Left hindlimb (tissue), 1 donor: ENCODE measurements at regions not wholly inside any gene's neighbourhood (a gene's known extent, or its start where the extent isn't known, plus 50 kb on each side); places are given as distances from the start of the nearest gene placed in this dataset.

Experiments used
- DNase-seq: peaks from one replicate; pipeline ENCODE4 v3.0.0-alpha.2; 2018

DNA sequence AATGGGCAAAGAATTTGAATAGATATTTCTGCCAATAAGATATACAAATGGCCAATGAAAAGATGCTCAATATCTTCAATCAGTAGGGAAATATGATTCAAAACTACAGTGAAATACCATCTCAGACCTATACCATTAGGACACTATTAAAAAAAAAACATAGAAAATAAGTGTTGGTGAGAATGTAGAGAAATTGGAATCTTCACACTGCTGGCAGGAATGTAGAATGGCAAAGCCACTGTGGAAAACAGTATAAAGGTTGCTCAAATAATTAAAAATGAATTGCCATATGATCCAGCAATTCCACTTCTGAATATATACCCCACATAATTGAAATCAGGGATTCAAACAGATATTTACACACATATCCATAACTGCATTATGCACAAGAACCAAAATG is 88.1 kb upstream of the STARD13 start:
- no peak for DNase-seq

DNA sequence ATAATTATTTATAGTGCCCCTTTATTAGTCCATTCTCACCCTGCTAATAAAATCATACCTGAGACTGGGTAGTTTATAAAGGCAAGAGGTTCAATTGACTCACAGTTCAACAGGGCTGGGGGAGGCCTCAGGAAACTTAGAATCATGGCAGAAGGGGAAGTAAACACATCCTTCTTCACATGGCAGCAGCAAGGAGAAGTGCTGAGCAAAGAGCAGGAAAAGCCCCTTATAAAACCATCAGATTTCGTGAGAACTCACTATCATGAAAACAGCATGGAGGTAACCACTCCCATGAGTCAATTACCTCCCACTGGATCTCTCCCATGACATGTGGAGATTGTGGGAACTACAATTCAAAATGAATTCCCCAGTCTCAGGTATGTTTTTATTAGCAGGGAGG is 89.9 kb upstream of the STARD13 start:
- DNase-seq = no peak

DNA sequence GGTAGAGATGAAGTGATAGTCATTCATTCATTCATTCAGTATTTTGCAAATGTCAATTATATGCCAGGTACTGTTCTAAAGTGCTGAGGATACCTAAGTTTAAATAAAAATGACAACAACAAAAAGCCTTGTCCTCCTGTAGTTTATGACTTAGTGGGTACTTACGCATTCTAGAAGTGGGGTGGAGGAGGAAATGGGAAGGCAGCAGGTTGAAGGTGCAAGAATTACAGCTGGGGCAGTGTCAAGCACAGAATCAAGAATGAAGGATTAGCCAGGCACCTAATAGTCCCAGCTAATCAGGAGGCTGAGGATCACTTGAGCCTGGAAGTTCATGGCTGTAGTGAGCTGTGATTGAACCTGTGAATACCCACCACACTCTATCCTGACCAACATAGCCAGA is 90.7 kb upstream of the STARD13 start:
- no peak for DNase-seq

DNA sequence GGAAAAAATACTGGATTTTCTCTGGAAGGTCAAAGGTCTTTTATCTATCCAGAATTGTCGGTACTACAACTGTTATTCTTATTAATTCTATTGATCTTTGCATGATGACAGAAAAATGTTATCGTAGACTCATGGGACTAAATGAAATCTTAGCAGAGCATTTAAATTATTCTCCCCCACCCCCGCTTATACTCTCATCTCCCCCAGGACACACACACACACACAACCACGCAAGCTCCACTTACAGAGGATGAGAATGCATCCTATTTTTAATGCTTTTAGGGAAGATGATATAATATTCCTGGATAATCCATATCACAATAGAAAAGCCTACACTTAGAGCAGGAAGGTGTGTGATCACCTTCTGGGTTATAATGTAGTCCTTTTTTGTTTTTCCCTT is 91.9 kb upstream of the STARD13 start:
- no peak for DNase-seq

DNA sequence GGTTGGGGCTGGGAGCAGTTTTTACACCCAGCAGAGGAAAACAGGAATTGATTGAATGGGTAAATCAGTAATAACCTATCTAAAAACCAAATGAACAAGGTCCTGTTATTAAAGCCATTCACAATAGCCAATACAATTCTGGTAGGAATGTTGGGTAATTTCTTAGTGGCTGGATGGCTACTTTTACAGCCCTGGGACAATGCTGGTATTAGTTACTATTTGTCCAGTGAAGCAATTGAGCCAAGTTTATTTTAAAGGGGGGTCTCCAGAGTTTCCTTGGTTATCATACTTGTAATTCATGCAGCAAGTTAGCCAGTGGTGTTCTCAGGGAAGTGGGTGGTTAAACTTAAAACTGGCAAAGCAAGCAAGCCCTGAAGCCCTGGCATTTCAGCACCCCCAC is 92.3 kb upstream of the STARD13 start:
- DNase-seq = no peak

DNA sequence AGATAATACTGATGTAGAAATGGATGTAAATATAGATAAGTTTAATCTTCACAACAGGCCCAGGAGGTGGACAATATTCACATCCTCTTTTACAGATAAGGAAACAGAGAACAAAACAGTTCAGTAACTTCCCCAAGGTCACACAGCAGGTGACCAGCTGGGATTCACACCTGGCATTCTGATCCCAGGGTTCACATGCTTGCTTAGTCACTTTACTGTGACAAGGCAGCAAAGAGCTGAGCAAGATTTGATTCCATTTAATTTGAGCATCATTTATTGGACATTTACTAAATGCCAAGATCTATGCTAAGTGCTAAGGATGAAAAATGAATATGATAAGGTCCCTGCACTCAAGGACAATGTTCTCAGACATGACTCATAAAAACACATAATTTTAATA is 94.1 kb upstream of the STARD13 start:
- no peak for DNase-seq

DNA sequence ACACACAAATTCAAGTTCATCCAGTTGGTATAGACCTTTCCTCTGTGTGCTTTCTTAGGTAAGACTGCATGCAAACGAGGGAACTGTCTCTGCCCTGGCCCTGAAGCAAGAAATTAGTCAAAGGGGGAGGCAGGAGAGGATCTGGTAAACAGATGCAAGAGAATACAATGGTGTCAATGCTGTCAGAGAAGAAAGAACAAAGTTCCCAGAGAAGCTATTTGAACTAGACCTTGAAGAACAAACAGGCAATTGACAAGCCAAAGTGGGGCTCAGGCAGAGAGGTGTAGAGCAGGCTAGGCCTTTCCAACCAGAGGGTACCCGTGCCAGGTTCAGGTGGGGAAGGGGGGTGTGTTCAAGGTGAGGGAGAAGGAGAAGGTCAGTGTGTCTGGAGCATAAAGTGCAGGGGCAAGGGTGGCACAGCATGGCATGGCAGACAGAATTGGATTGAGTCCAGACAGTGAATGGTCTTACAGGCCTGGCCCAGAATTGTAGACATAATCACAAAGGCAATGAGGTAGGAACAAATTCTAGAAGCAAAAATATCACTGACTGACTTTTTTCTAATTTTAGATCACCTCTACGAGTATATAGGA is 95.0 kb upstream of the STARD13 start:
- no peak for DNase-seq

DNA sequence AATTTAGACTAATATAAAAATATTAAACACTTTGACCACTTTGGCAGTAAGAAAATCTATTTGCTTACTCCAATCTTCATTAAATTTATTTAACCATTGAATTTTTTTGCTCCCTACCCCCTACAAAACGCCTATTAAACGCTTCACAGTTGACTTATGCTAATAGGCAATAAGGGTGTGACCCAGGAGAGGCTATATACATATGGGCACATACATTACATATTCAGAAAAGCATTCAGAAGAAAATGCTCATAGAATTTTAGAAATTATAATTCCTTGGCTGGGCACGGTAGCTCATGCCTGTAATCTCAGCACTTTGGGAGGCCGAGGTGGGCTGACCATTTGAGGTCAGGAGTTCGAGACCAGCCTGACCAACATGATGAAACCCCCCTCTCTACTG is 95.6 kb upstream of the STARD13 start:
- DNase-seq = no peak

DNA sequence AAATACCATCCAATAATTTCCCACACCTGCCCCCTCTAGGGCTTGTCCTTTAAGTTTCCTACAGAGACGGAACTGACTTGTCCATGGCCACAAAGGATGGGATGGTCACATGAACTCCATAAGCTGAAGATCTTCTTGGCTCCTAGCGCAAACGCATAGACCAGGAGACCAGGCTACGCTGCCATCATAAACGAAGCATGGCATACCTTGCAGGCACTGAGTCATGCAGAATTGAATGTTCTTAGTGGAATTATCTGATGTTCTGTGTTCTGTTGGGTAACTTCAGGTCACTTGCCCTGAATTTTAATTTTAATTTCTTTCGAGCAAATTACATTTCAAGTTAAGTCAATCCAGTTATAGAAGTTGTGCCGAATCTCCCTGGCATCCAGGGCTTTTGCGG is 96.4 kb upstream of the STARD13 start:
- DNase-seq = no peak

DNA sequence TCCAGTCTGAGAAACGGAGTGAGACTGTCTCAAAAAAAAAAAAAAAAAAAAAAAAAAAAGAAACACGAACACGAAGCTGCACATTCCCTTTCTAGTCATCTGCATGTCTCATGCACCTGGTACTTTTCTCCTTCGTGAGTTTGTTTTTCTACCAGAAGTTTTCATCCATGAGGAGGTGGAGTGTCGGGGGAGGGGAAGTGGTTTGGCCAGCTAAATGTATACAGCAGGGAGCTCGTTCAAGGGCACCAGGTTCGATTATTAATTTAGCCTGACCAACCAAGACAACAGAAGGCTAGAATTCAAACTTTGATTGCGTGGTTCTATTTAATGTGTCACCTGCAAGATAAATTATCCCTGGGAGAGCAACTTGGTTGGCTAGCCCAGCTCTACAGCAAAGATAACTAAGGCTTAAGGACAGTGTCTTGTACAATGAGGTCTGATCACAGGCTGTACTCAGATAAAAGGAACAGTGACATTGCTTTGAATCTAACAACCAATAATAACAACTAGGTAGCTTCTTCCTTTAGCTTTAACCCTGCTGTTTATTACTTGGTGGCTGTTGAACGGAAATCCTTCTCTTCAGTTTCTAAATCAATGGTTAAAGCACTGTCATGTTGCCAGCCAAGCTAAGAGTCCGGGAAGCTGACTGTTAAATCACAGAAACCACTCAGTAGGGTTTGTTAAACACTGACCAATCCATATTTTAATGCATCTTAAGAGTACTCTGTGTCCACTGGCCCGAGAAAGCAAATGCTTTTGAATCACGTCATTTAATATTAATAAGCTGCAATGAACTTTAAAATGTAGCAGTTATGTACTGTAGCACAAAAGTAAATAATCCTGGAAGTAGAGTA is 98.4 kb upstream of the STARD13 start:
- no peak for DNase-seq

DNA sequence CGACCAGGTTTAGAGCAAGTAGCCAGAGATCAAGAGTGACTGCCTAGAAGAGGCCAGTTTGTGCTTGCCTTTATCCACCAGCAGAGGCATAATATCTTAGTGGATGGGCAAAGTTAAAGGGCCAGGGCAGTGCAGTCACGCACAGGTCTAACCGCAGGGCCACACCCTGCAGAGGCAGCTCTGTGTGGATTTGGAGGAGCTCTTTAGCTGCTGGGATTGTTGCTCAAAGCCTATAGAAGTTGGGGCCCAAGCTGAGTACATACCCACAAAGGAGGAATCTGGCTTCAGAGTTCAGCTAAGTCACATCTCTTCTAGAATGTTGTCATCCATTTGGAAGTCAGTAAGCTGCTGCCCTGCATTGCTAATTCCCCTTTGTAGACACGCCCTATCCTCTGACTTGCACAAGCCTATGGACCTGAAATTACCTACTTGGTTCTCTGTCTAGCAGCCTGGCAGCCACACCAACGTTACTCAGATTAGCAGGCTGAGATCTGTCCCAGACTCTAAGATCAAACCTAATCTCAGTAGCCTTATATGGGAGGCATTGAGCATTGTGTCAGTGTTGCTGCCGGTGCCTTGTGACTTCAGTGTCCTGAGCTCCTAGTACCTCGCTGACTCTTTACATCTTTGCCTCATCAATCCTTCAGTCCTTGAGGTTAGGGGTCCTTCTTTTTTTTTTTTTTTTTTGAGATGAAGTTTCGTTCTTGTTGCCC is 102.9 kb upstream of the STARD13 start:
- no peak for DNase-seq

DNA sequence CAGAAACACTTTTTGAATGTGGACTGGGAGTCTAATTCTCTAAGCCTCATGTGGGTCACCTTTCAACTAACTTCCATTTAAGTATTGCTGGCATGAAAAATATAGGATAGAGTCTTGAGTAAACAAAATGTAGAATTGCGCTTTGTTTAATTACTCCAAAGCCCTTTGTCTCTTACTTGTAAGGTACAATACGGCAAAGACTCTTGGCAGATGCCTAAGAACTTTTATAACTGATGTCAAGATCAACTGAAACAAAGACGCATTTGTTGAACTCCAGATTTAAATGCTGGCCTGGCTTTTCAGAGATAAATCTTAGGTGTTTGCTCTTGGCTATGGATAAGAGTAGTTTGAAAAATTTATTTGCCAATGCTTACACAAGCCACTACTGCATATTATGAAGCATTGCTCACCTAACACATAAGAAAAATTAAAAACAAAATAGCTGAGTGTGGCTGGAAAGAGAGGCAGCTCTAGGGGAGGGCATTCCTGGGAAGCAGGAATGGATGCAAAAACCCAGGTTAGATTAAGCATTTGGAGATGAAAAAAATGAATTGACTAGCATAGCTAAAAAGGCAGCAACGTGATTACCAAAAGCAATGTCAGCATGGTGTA is 107.3 kb upstream of the STARD13 start:
- DNase-seq = no peak

DNA sequence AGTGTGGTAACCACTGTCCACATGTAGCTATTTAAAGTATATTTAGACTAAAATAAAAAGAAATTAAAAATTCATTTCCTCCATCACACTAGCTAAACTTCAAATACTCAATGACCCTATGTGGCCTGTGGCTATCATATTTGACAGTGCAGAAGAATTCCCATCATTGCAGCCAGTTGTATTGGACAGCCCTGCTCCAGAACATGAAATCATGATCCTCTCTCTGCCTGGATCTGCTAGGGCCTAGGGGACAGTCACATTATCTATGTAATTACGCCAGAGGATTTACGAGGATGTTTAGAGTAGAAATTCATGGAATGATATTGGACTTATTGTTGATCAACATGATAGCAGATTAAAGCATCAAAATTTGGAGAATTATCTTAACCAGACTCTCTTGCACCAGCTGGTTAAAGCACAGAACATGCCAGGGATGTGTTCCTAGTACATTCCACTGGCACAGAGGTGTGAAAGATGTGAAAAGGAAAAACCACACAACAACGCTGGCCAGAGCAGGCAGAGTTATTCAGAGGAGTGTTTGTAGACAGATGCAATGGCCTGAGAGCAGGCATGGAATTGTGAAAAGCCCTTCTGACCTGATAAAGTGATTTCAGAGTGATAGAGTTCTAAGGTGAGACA is 108.9 kb upstream of the STARD13 start:
- no peak for DNase-seq

DNA sequence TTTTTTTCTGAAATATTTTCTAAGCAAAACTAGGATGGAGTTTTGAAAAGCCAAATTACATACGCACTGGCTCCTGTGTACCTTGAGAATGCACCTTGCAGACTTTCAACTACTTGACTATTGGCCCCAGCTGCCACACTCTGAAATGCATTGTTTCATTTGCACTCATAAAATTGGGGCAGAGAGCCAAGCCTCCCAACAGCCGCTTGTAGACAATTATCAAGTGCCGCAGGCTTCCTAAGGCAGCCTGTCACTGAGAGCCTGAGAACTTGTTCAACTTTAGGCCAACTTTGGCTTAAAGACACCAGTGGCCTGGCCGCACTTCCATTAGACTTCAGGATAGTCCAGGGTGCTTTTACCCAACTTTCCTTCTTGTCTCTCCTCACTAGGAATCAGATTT is 115.7 kb upstream of the STARD13 start:
- DNase-seq = no peak

DNA sequence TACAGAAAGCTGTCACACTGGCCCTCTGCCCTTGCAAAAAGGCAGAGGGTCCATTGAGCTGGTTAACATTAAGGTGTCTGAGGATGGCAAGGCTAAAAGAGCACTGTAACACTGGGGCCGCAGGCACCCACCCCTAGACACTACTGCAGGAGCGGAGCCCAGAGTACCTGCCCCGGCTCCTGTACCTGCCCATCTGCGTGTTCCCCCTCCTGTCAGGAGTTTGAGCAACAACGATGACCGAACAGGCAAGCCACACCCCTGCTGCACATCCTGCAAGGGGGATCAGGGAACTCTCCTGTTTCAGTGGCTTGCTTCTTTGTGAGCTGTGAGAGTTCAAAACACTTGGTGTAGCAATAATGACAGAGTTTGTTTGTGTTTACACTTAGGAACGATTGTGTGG is 117.4 kb upstream of the STARD13 start:
- no peak for DNase-seq

DNA sequence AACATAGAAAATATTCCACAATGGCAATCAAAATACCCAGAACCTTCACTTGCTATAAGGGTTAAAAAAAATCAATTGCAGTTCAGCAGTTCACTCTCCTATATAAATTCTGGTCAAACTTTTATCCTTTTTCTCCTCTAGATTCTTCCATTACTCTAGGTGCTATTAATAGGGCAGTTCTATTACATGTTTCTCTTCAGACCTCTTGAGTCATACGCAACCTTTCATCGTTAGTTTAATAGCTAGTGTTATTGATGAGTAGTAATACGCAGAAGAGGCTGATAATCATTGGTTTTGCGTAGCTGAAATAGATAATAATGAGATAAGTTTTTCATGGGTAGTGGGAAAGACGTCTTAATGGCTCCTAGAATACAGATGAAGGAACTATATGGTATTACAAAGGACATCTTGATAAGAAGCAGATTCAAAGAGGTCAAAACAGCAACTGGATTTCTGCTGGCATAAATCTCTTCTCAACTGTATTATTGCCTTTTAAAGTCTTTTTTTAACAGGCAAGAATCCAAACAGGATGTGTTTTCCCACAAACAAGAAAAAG is 118.3 kb upstream of the STARD13 start:
- no peak for DNase-seq

DNA sequence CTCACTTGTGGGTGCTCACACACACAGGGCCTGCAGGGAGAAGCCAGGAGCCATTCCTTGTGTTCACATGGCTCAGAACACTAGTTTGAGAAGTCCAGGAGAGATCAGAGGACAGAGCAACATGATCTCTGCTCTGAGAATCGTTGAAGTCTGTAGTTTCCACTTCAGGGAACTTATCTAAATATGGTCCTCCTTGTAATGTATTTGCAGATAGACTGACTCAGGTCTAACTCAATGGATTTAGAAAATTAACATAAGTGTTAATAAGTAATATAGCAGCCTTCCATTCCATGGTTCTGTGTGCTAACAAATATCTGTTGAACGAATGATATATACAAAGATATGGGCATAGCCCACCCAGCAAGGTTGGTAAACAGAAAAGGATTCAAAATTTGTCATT is 119.8 kb upstream of the STARD13 start:
- DNase-seq = no peak

DNA sequence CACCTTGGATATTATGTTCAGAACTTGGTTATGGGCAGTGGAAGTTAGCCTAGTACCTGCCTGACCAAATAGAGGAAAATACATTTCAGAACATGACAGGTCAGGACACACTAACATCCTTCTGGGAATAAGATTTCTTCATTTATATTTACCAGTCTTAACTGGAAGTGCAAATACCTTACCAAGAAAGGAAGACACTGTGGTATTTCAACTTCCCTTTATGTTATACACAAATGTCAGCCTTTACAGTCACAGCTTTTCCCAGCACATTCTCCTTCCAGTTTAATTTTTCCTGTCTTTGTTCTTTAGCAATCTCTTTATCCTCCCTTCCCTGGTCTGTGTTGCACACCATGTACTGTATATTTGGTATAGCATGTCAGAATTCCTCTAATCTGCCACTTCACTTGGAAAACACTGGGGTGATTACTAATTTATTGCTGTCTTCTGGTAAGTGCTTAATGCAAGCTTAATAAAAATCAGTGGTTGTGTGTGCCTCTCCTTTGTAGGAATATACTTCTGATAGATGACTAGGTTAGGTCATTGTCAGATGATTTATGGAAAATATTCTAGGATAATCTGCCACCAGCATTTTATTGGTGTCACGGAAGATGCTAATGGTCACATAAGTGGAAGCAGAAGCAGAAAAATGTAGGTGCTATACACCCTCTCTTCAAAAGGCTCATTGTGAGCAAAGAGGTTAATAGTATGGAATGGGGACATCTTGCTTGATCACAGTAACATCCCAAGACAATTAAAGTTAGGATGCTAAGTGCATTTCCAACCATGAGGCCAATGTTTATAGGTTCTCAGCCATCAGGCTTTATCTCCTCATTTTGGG is 124.3 kb upstream of the STARD13 start:
- no peak for DNase-seq

DNA sequence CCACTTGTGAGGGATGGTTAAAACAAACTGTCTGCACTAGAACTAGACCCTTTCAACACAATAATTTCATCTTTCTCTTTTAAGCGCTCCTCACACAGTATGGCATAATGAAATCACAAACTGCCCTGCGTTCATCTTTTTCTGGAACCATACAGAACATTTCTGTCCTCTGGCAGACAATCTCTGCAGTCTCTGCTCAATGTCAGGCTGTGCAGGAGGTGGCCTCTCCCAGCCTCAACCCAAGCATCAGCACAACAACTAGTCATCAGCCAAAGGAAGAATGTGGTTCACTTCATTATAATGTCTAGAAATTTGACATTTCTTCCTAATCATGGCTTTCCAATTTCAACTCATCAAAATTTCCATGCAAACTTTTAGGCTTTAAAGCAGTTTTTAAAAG is 125.1 kb upstream of the STARD13 start:
- no peak for DNase-seq

DNA sequence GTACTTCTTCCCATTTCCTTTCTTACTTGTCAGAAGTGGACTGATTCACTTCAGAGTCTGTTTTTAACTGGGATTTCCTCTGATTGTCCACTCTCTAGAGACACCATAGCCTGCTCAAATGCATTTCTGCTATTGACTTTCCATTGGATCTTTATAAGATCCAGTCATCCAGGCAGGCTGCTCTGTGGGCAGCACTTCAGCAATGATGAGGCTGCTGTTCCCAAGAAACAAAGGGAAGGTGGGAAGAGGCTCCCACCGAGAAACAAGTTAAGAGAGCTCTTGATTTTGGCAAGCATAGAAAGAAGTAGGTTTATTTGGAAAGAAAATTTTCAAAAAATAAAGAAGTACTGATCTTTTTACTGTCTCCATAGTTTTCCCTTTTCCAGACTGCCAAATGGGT is 125.8 kb upstream of the STARD13 start:
- no peak for DNase-seq

DNA sequence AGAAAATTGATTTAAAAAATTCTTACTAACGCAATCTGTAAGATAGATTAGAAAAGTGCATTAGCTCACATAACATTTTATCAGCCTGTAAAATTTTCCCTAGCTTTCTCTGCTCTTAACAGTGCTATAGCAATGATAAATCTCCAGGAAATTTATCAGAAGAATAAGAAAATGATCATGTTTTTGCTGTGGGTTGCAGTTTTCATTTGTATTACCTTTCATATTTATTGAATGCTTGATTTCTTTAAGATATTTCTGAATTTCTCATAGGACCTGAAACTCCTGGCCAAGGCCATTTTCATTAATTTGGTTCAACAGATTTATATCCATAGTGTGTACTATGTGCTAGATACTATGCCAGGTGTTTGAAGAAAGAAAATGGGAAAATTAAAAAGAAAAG is 130.3 kb upstream of the STARD13 start:
- DNase-seq = no peak
